Panc1 (cell line): ENCODE measurements at regions not wholly inside any gene's neighbourhood (a gene's known extent, or its start where the extent isn't known, plus 50 kb on each side); places are given as distances from the start of the nearest gene placed in this dataset.

Experiments used
- ATAC-seq: fragments of 200-7000 bp; cut with Tn5 transposase; 2 replicates; pipeline ENCODE4 v1.9.1; 2020; ENCODE audit warnings: mild to moderate bottlenecking, moderate library complexity
- BruUV-seq: library from RNA; stranded (reverse); fragments of 400-500 nt; replicated peaks from 2 replicates; lab custom pipeline; 2021; lab: Mats Ljungman, UMichigan
- CTCF ChIA-PET: fragments of 300-600 bp; sonication (Branson Sonifier 250); formaldehyde crosslinking; loops from one replicate; lab custom pipeline; 2022; ENCODE audit warnings: antibody characterized with exemption; lab: Charles Lee
- POLR2A ChIA-PET: fragments of 300-600 bp; sonication (Branson Sonifier 250); formaldehyde crosslinking; loops from one replicate; lab custom pipeline; 2022; ENCODE audit warnings: antibody characterized with exemption; lab: Charles Lee
- DNase-seq: peaks from one replicate; pipeline ENCODE4 v3.0.0-alpha.2; 2010; ENCODE audit warnings: low read depth, low spot score
- H3K27ac ChIP-seq: 2 replicates; pipeline ENCODE4 v1.5.1; 2011; ENCODE audit warnings: mild to moderate bottlenecking, low read length, inconsistent platforms
- H3K27me3 ChIP-seq: fragments of 200-500 bp; sonication (Bioruptor generic); 2 replicates; pipeline ENCODE4 v1.6.0; 2014; ENCODE audit warnings: low read length, inconsistent platforms; ENCODE audit not compliant: control insufficient read depth, insufficient read depth
- H3K36me3 ChIP-seq: fragments of 200-500 bp; sonication (Bioruptor generic); 2 replicates; pipeline ENCODE4 v1.5.1; 2014; ENCODE audit warnings: inconsistent platforms, mild to moderate bottlenecking, low read length, moderate library complexity; ENCODE audit not compliant: control insufficient read depth, insufficient read depth
- H3K4me1 ChIP-seq: 2 replicates; pipeline ENCODE4 v1.5.1; 2011; ENCODE audit warnings: inconsistent platforms, mild to moderate bottlenecking, low read length, moderate library complexity; ENCODE audit not compliant: control insufficient read depth, insufficient read depth
- H3K4me3 ChIP-seq, 2 experiments: 2 replicates each; pipeline ENCODE4 v1.5.1; 2011 to 2012; ENCODE audit warnings: low read depth in 2 of 2, low read length in 2 of 2, mild to moderate bottlenecking in 2 of 2, inconsistent platforms in 1 of 2, moderate library complexity in 1 of 2
- H3K9me3 ChIP-seq: fragments of 200-500 bp; sonication (Bioruptor generic); 2 replicates; pipeline ENCODE4 v1.5.1; 2014; ENCODE audit warnings: low read depth, mild to moderate bottlenecking, inconsistent platforms, low read length, moderate library complexity; ENCODE audit not compliant: control insufficient read depth, insufficient read depth
- POLR2AphosphoS5 ChIP-seq: IDR thresholded peaks from 2 replicates; pipeline ENCODE4 v1.6.1; 2012; ENCODE audit warnings: mild to moderate bottlenecking, low read depth, low read length, moderate library complexity
- SIN3A ChIP-seq: IDR thresholded peaks from 2 replicates; pipeline ENCODE4 v1.6.1; 2012; ENCODE audit warnings: low read depth, mild to moderate bottlenecking, low read length, moderate library complexity, borderline replicate concordance; ENCODE audit not compliant: insufficient read depth
- TCF7L2 ChIP-seq: IDR thresholded peaks from 2 replicates; pipeline ENCODE4 v1.6.1; 2011; ENCODE audit warnings: mild to moderate bottlenecking, low read depth, low read length, inconsistent platforms
- in situ Hi-C: cut with HindIII; loops from 2 replicates; pipeline ENCODE4 v1.10.0; 2016; ENCODE audit warnings: low sequenced_read_pairs, low pct_unique_long_range_greater_than_20kb
- intact Hi-C: fragments of 100-400 bp; cut with micrococcal nuclease; formaldehyde crosslinking; loops from one replicate; pipeline ENCODE4 v1.10.0; 2022; ENCODE audit not compliant: unreplicated experiment
- TF ChIP-seq, protein P1 (sequence below): fragments of 450-650 bp; IDR thresholded peaks from 2 replicates; pipeline ENCODE4 v1.5.1; 2017; ENCODE audit warnings: mild to moderate bottlenecking
- TF ChIP-seq, protein P2 (sequence below), 2 experiments: IDR thresholded peaks; 2 replicates each; pipeline ENCODE4 v1.6.1; 2011 to 2012; ENCODE audit warnings: low read depth in 2 of 2, control low read depth in 1 of 2, low read length in 1 of 2, mild to moderate bottlenecking in 1 of 2, moderate library complexity in 1 of 2; ENCODE audit not compliant: insufficient read depth in 1 of 2

DNA sequence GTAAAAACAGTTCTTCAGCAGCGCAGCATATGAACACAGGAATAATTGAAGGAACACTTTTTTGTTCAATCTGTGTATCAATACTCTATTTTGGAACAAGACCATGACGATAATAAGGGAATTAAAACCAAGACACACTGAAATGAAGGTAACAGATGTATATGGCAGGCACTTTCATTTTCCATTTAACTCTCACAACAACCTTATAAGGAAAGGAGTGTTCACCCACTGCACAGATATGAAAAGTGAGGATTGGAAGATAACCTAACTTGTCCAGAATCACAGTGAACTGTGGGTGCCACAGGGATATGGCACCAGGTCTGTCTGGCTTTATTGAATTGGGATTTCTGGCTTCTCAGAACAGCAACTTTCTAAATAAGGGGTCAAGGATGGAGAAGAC lies 153.3 kb downstream of the MID1IP1 start:
- intact Hi-C loops: no loop called here
- H3K27me3 ChIP-seq: no peaks in the 10 kb centered on the region
- POLR2A ChIA-PET: no interaction called here
- CTCF ChIA-PET: no interaction called here
- H3K4me3 ChIP-seq: no peak overlapping the region
- no TSS peak for BruUV-seq
- no peak for ATAC-seq
- TF ChIP-seq POLR2AphosphoS5 (no peak), TCF7L2 (no peak), SIN3A (no peak)
- TF ChIP-seq, protein P1, sequence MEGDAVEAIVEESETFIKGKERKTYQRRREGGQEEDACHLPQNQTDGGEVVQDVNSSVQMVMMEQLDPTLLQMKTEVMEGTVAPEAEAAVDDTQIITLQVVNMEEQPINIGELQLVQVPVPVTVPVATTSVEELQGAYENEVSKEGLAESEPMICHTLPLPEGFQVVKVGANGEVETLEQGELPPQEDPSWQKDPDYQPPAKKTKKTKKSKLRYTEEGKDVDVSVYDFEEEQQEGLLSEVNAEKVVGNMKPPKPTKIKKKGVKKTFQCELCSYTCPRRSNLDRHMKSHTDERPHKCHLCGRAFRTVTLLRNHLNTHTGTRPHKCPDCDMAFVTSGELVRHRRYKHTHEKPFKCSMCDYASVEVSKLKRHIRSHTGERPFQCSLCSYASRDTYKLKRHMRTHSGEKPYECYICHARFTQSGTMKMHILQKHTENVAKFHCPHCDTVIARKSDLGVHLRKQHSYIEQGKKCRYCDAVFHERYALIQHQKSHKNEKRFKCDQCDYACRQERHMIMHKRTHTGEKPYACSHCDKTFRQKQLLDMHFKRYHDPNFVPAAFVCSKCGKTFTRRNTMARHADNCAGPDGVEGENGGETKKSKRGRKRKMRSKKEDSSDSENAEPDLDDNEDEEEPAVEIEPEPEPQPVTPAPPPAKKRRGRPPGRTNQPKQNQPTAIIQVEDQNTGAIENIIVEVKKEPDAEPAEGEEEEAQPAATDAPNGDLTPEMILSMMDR: no peak
- TF ChIP-seq, protein P2, sequence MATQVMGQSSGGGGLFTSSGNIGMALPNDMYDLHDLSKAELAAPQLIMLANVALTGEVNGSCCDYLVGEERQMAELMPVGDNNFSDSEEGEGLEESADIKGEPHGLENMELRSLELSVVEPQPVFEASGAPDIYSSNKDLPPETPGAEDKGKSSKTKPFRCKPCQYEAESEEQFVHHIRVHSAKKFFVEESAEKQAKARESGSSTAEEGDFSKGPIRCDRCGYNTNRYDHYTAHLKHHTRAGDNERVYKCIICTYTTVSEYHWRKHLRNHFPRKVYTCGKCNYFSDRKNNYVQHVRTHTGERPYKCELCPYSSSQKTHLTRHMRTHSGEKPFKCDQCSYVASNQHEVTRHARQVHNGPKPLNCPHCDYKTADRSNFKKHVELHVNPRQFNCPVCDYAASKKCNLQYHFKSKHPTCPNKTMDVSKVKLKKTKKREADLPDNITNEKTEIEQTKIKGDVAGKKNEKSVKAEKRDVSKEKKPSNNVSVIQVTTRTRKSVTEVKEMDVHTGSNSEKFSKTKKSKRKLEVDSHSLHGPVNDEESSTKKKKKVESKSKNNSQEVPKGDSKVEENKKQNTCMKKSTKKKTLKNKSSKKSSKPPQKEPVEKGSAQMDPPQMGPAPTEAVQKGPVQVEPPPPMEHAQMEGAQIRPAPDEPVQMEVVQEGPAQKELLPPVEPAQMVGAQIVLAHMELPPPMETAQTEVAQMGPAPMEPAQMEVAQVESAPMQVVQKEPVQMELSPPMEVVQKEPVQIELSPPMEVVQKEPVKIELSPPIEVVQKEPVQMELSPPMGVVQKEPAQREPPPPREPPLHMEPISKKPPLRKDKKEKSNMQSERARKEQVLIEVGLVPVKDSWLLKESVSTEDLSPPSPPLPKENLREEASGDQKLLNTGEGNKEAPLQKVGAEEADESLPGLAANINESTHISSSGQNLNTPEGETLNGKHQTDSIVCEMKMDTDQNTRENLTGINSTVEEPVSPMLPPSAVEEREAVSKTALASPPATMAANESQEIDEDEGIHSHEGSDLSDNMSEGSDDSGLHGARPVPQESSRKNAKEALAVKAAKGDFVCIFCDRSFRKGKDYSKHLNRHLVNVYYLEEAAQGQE (IDR thresholded peaks at IDR 0.05; ENCODE audit: insufficient read depth in 1 of 2, low read depth in 2 of 2, low read length in 1 of 2): no peak
- H3K27ac ChIP-seq: no peak overlapping the region
- in situ Hi-C loops: no loop called here
- H3K4me1 ChIP-seq: no peaks in the 10 kb centered on the region
- DNase-seq: no peak
- no peaks in the 10 kb centered on the region for H3K36me3 ChIP-seq
- H3K9me3 ChIP-seq: no peaks in the 10 kb centered on the region

DNA sequence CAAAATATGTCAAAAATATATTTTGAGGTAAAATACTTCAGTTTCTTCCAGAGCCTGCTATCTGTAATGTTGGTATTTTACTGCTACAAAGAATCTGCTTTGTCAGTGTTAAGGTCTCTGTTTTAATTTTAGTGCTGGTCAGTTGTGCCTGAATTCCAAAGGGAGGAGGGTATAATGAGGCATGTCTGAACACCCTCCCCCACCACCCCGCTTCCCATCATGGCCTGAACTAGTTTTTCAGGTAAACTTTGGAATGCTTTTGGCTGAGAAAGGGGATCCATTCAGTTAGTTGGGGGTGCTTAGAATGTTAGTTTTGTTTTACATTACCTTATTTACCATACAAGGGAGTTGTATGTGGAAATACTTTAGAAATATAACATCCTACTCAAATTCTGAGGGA lies 158.5 kb downstream of the MID1IP1 start:
- in situ Hi-C loops (no loop called here), intact Hi-C loops (no loop called here)
- Histone ChIP-seq H3K27me3 (no peaks in the 10 kb centered on the region), H3K4me1 (no peaks in the 10 kb centered on the region), H3K36me3 (no peaks in the 10 kb centered on the region), H3K4me3 (no peak overlapping the region), H3K27ac (no peak overlapping the region), H3K9me3 (no peaks in the 10 kb centered on the region)
- no TSS peak for BruUV-seq
- ChIA-PET POLR2A (no interaction called here), CTCF (interaction anchor here (0.7 kb wide), 1 partner anchor 648 kb away, joined by 6 read pairs; no protein-coding TSS in a partner anchor)
- DNase-seq: no peak
- TF ChIP-seq TCF7L2 (no peak), SIN3A (no peak), POLR2AphosphoS5 (no peak)
- TF ChIP-seq, protein P1: no peak
- TF ChIP-seq, protein P2 (IDR thresholded peaks at IDR 0.05; ENCODE audit: insufficient read depth in 1 of 2, low read depth in 2 of 2, low read length in 1 of 2): no peak
- no peak for ATAC-seq
